ENCODE measurements at regions not wholly inside any gene's neighbourhood (a gene's known extent, or its start where the extent isn't known, plus 50 kb on each side); places are given as distances from the start of the nearest gene placed in this dataset.

DNA sequence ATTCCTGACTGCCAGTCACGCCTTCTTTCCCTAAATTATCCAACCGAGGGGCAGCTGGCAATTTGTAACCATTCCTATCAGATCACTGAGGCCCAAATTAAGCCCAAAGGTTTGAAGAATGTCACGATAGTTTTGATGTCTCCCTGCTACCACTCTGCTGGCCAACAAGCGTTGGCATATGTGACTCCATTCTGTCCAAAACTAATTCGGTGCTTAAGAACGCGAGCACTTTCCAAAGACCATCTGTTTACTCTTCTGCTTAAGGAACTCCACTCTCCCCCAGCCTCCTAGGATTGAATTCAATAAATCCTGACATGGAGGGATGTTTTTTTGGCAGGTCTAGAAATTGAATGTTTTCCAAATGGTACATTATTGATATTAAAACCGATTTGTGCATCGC lies 131.5 kb upstream of the CTBP2 start:
- TF ChIP-seq POLR2A (IDR thresholded peaks at IDR 0.05) = no peak
- TF ChIP-seq, protein P1, sequence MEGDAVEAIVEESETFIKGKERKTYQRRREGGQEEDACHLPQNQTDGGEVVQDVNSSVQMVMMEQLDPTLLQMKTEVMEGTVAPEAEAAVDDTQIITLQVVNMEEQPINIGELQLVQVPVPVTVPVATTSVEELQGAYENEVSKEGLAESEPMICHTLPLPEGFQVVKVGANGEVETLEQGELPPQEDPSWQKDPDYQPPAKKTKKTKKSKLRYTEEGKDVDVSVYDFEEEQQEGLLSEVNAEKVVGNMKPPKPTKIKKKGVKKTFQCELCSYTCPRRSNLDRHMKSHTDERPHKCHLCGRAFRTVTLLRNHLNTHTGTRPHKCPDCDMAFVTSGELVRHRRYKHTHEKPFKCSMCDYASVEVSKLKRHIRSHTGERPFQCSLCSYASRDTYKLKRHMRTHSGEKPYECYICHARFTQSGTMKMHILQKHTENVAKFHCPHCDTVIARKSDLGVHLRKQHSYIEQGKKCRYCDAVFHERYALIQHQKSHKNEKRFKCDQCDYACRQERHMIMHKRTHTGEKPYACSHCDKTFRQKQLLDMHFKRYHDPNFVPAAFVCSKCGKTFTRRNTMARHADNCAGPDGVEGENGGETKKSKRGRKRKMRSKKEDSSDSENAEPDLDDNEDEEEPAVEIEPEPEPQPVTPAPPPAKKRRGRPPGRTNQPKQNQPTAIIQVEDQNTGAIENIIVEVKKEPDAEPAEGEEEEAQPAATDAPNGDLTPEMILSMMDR (IDR thresholded peaks at IDR 0.05) = no peak

Data from ovary (tissue), 3 donors.